ENCODE measurements at regions not wholly inside any gene's neighbourhood (a gene's known extent, or its start where the extent isn't known, plus 50 kb on each side); places are given as distances from the start of the nearest gene placed in this dataset.

DNA sequence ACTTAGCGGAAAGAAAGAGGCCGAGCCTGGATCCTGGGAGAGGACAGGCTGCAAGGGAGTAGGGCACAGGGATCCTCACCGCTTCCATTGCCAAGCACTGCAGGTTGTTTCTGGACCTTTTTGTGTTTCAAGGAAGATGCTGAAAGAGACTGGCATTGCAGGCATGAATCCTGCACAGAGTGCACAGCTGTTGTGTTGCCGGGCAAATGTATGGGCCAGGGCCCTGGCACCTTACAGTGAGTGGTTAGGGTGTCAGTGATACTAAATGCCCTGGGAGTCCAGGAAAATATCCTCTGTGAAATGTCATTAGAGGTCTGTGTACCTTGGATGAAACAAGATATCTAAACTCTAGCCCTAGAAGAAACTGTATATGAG, 145.5 kb upstream of the FGGY start:
- TF ChIP-seq YY1 (IDR thresholded peaks at IDR 0.05; ENCODE audit: insufficient read depth, insufficient read length) (no peak), ZNF274 (IDR thresholded peaks at IDR 0.05; ENCODE audit: low read depth, low read length) (no peak), SUZ12 (IDR thresholded peaks at IDR 0.05; ENCODE audit: extremely low read depth, insufficient read depth, insufficient read length) (no peak)
